GM12878 (cell line): ENCODE measurements at regions not wholly inside any gene's neighbourhood (a gene's known extent, or its start where the extent isn't known, plus 50 kb on each side); places are given as distances from the start of the nearest gene placed in this dataset.

ENCODE experiments used
- ATAC-seq: fragments of 200-7000 bp; cut with Tn5 transposase; 3 replicates; pipeline ENCODE4 v1.9.1; 2020; ENCODE audit warnings: mild to moderate bottlenecking, moderate library complexity
- BruUV-seq: library from RNA; stranded (reverse); fragments of 400-500 nt; replicated peaks from 2 replicates; lab custom pipeline; 2021; lab: Mats Ljungman, UMichigan
- CTCF ChIA-PET: fragments of 300-600 bp; sonication (Branson Sonifier 250); formaldehyde crosslinking; extraction: SDS; loops from one replicate; lab custom pipeline; 2021; ENCODE audit warnings: inconsistent platforms; lab: Yijun Ruan, JAX
- POLR2A ChIA-PET: fragments of 350-600 bp; formaldehyde crosslinking; extraction: SDS; loops from one replicate; lab custom pipeline; 2021; ENCODE audit warnings: inconsistent platforms; lab: Charles Lee
- RAD21 ChIA-PET: fragments of 300-600 bp; sonication (Branson Sonifier 250); formaldehyde crosslinking; loops from one replicate; lab custom pipeline; 2023; ENCODE audit warnings: antibody characterized with exemption; ENCODE audit not compliant: unreplicated experiment; lab: Charles Lee
- SMC1A ChIA-PET: fragments of 300-600 bp; sonication (Branson Sonifier 250); formaldehyde crosslinking; loops from one replicate; lab custom pipeline; 2023; ENCODE audit not compliant: unreplicated experiment, uncharacterized antibody; lab: Charles Lee
- DNase-seq: peaks from one replicate; pipeline ENCODE4 v3.0.0-alpha.2; 2011; ENCODE audit warnings: low read depth, low spot score
- FAIRE-seq: peaks from 3 replicates; lab custom pipeline; 2011; peaks lifted over from hg19 to GRCh38; lab: Jason Lieb, UNC
- H2AFZ ChIP-seq: 2 replicates; pipeline ENCODE4 v1.6.0; 2011; ENCODE audit warnings: low read depth, low read length, control low read depth; ENCODE audit not compliant: control insufficient read depth
- H3K27ac ChIP-seq: 2 replicates; pipeline ENCODE4 v1.5.1; 2011; ENCODE audit warnings: control low read depth; ENCODE audit not compliant: control insufficient read depth, insufficient read depth
- H3K27me3 ChIP-seq, 2 experiments: replicated peaks in 1 of 2; 2 replicates each; pipeline versions ENCODE4 v1.6.0 to v1.6.1; 2011; ENCODE audit warnings: low read length in 1 of 2; ENCODE audit not compliant: control insufficient read depth in 2 of 2, insufficient read depth in 2 of 2
- H3K36me3 ChIP-seq, 2 experiments: 2 replicates each; pipeline ENCODE4 v1.5.1; 2011; ENCODE audit warnings: low read length in 1 of 2; ENCODE audit not compliant: control insufficient read depth in 2 of 2, insufficient read depth in 2 of 2
- H3K4me1 ChIP-seq: 2 replicates; pipeline ENCODE4 v1.6.1; 2011; ENCODE audit warnings: mild to moderate bottlenecking, low read length, moderate library complexity, mixed read lengths; ENCODE audit not compliant: control insufficient read depth, insufficient read depth
- H3K4me2 ChIP-seq: 2 replicates; pipeline ENCODE4 v1.6.0; 2011; ENCODE audit warnings: control low read depth; ENCODE audit not compliant: control insufficient read depth, insufficient read depth
- H3K4me3 ChIP-seq: fragments of 200-600 bp; sonication (generic); 2 replicates; pipeline ENCODE4 v1.5.1; 2016
- H3K79me2 ChIP-seq: 2 replicates; pipeline ENCODE4 v1.6.0; 2011; ENCODE audit warnings: low read length; ENCODE audit not compliant: control insufficient read depth, insufficient read depth
- H3K9ac ChIP-seq: 2 replicates; pipeline ENCODE4 v1.8.0; 2011; ENCODE audit warnings: low read length, control low read depth, mixed read lengths; ENCODE audit not compliant: control insufficient read depth, insufficient read depth
- H3K9me3 ChIP-seq: replicated peaks from 3 replicates; pipeline ENCODE4 v1.5.1; 2011; ENCODE audit warnings: mild to moderate bottlenecking, low read length; ENCODE audit not compliant: control insufficient read depth, insufficient read depth
- H4K20me1 ChIP-seq: 2 replicates; pipeline ENCODE4 v1.6.0; 2011; ENCODE audit not compliant: control insufficient read depth, insufficient read depth
- ATF2 ChIP-seq: IDR thresholded peaks from 2 replicates; pipeline ENCODE4 v1.6.1; 2012; ENCODE audit warnings: low read length, inconsistent platforms
- EGR1 ChIP-seq, 2 experiments: IDR thresholded peaks; 1 replicate in 1 of 2; 2 replicates in 1 of 2; pipeline ENCODE4 v1.6.1; 2011 to 2012; ENCODE audit warnings: low read depth in 2 of 2, low read length in 2 of 2, borderline replicate concordance in 1 of 2, mild to moderate bottlenecking in 1 of 2, moderate library complexity in 1 of 2
- KLF5 ChIP-seq: fragments of 450-650 bp; IDR thresholded peaks from 2 replicates; pipeline ENCODE4 v1.6.1; 2014; ENCODE audit warnings: mild to moderate bottlenecking; ENCODE audit not compliant: partially characterized antibody
- PBX3 ChIP-seq: IDR thresholded peaks from 2 replicates; pipeline ENCODE4 v1.6.1; 2011; ENCODE audit warnings: mild to moderate bottlenecking, low read depth, low read length, moderate library complexity; ENCODE audit not compliant: insufficient replicate concordance
- TBL1XR1 ChIP-seq: IDR thresholded peaks from 2 replicates; pipeline ENCODE4 v1.6.1; 2012; ENCODE audit warnings: low read depth, low read length, improper control_type of control experiment
- WGBS: methylation state at CpG from one replicate; pipeline ENCODE4 v1.1.6; 2016; ENCODE audit warnings: low lambda C conversion rate; ENCODE audit not compliant: insufficient replicate concordance, insufficient coverage; ENCODE audit errors: missing lambda C conversion rate; 5-methylcytosine and 5-hydroxymethylcytosine counted together
- in situ Hi-C: fragments of 300-500 bp; cut with MboI; formaldehyde crosslinking; loops from 9 replicates; pipeline ENCODE4 v1.14.3; 2018; ENCODE audit warnings: mixed read lengths
- intact Hi-C: fragments of 100-400 bp; cut with micrococcal nuclease; formaldehyde crosslinking; loops from one replicate; pipeline ENCODE4 v1.14.2; 2022; ENCODE audit not compliant: unreplicated experiment

GRCh38 chr1:36725151-36725550, 242.4 kb upstream of the CSF3R start:
- Histone ChIP-seq H3K36me3 (no peaks in the 10 kb centered on the region), H3K4me2 (no peak overlapping the region), H3K79me2 (no peaks in the 10 kb centered on the region), H3K27ac (no peak overlapping the region), H3K9me3 (no peaks in the 10 kb centered on the region), H3K4me3 (no peak overlapping the region), H4K20me1 (no peaks in the 10 kb centered on the region), H2AFZ (no peak overlapping the region), H3K9ac (no peak overlapping the region), H3K27me3 (peaks cover 2 to 3% of the 10 kb centered on the region in 2 experiments), H3K4me1 (no peaks in the 10 kb centered on the region)
- POLR2A ChIA-PET: no interaction called here
- RAD21 ChIA-PET: interaction anchor here (0.6 kb wide), 1 partner anchor 729 kb away, joined by 3 read pairs; no protein-coding TSS in a partner anchor
- in situ Hi-C loops: no loop called here
- 30% methylated on average over 3 of the region's 3 CpGs for WGBS
- SMC1A ChIA-PET: interaction anchor here (1.3 kb wide), 1 partner anchor 23 kb away, joined by 3 read pairs; no protein-coding TSS in a partner anchor
- ATAC-seq: no peak
- TF ChIP-seq EGR1 (IDR thresholded peaks at IDR 0.05; ENCODE audit: borderline replicate concordance in 1 of 2, low read depth in 2 of 2, low read length in 2 of 2) (no peak), TBL1XR1 (no peak), ATF2 (no peak)
- CTCF ChIA-PET: no interaction called here
- intact Hi-C loops: no loop called here
- no peak for FAIRE-seq
- no peak for DNase-seq
- no TSS peak for BruUV-seq

- no peaks in the 10 kb centered on the region for H3K9me3 ChIP-seq
- SMC1A ChIA-PET: interaction anchor here (1.3 kb wide), 1 partner anchor 22 kb away, joined by 3 read pairs; no protein-coding TSS in a partner anchor
- POLR2A ChIA-PET: no interaction called here
- H3K27me3 ChIP-seq: peaks cover under 1 to 3% of the 10 kb centered on the region in 2 experiments
- no peak for DNase-seq
- H3K4me3 ChIP-seq: no peak overlapping the region
- H3K4me1 ChIP-seq: no peaks in the 10 kb centered on the region
- H3K27ac ChIP-seq: no peak overlapping the region
- H4K20me1 ChIP-seq: no peaks in the 10 kb centered on the region
- CTCF ChIA-PET: no interaction called here
- H3K79me2 ChIP-seq: no peaks in the 10 kb centered on the region
- intact Hi-C loops: no loop called here
- no peak overlapping the region for H2AFZ ChIP-seq
- BruUV-seq: no TSS peak
- no peak for FAIRE-seq
- H3K9ac ChIP-seq: no peak overlapping the region
- TF ChIP-seq KLF5 (no peak), PBX3 (no peak)
- H3K4me2 ChIP-seq: no peak overlapping the region
- 0% methylated on average over 1 of the region's 1 CpG for WGBS
- in situ Hi-C loops: no loop called here
- no peaks in the 10 kb centered on the region for H3K36me3 ChIP-seq
- no peak for ATAC-seq
- RAD21 ChIA-PET: no interaction called here
These were observed 241.1 kb upstream of the CSF3R start for GRCh38 chr1:36723813-36724212.
